GM12878 (cell line): ENCODE measurements at regions not wholly inside any gene's neighbourhood (a gene's known extent, or its start where the extent isn't known, plus 50 kb on each side); places are given as distances from the start of the nearest gene placed in this dataset.

ENCODE experiments used
- ATAC-seq: fragments of 200-7000 bp; cut with Tn5 transposase; 3 replicates; pipeline ENCODE4 v1.9.1; 2020; ENCODE audit warnings: mild to moderate bottlenecking, moderate library complexity
- BruUV-seq: library from RNA; stranded (reverse); fragments of 400-500 nt; replicated peaks from 2 replicates; lab custom pipeline; 2021; lab: Mats Ljungman, UMichigan
- CTCF ChIA-PET: fragments of 300-600 bp; sonication (Branson Sonifier 250); formaldehyde crosslinking; extraction: SDS; loops from one replicate; lab custom pipeline; 2021; ENCODE audit warnings: inconsistent platforms; lab: Yijun Ruan, JAX
- POLR2A ChIA-PET: fragments of 350-600 bp; formaldehyde crosslinking; extraction: SDS; loops from one replicate; lab custom pipeline; 2021; ENCODE audit warnings: inconsistent platforms; lab: Charles Lee
- RAD21 ChIA-PET: fragments of 300-600 bp; sonication (Branson Sonifier 250); formaldehyde crosslinking; loops from one replicate; lab custom pipeline; 2023; ENCODE audit warnings: antibody characterized with exemption; ENCODE audit not compliant: unreplicated experiment; lab: Charles Lee
- SMC1A ChIA-PET: fragments of 300-600 bp; sonication (Branson Sonifier 250); formaldehyde crosslinking; loops from one replicate; lab custom pipeline; 2023; ENCODE audit not compliant: unreplicated experiment, uncharacterized antibody; lab: Charles Lee
- DNase-seq: peaks from one replicate; pipeline ENCODE4 v3.0.0-alpha.2; 2011; ENCODE audit warnings: low read depth, low spot score
- FAIRE-seq: peaks from 3 replicates; lab custom pipeline; 2011; peaks lifted over from hg19 to GRCh38; lab: Jason Lieb, UNC
- H2AFZ ChIP-seq: 2 replicates; pipeline ENCODE4 v1.6.0; 2011; ENCODE audit warnings: low read depth, low read length, control low read depth; ENCODE audit not compliant: control insufficient read depth
- H3K27ac ChIP-seq: 2 replicates; pipeline ENCODE4 v1.5.1; 2011; ENCODE audit warnings: control low read depth; ENCODE audit not compliant: control insufficient read depth, insufficient read depth
- H3K27me3 ChIP-seq, 2 experiments: replicated peaks in 1 of 2; 2 replicates each; pipeline versions ENCODE4 v1.6.0 to v1.6.1; 2011; ENCODE audit warnings: low read length in 1 of 2; ENCODE audit not compliant: control insufficient read depth in 2 of 2, insufficient read depth in 2 of 2
- H3K36me3 ChIP-seq, 2 experiments: 2 replicates each; pipeline ENCODE4 v1.5.1; 2011; ENCODE audit warnings: low read length in 1 of 2; ENCODE audit not compliant: control insufficient read depth in 2 of 2, insufficient read depth in 2 of 2
- H3K4me1 ChIP-seq: 2 replicates; pipeline ENCODE4 v1.6.1; 2011; ENCODE audit warnings: mild to moderate bottlenecking, low read length, moderate library complexity, mixed read lengths; ENCODE audit not compliant: control insufficient read depth, insufficient read depth
- H3K4me2 ChIP-seq: 2 replicates; pipeline ENCODE4 v1.6.0; 2011; ENCODE audit warnings: control low read depth; ENCODE audit not compliant: control insufficient read depth, insufficient read depth
- H3K4me3 ChIP-seq: fragments of 200-600 bp; sonication (generic); 2 replicates; pipeline ENCODE4 v1.5.1; 2016
- H3K79me2 ChIP-seq: 2 replicates; pipeline ENCODE4 v1.6.0; 2011; ENCODE audit warnings: low read length; ENCODE audit not compliant: control insufficient read depth, insufficient read depth
- H3K9ac ChIP-seq: 2 replicates; pipeline ENCODE4 v1.8.0; 2011; ENCODE audit warnings: low read length, control low read depth, mixed read lengths; ENCODE audit not compliant: control insufficient read depth, insufficient read depth
- H3K9me3 ChIP-seq: replicated peaks from 3 replicates; pipeline ENCODE4 v1.5.1; 2011; ENCODE audit warnings: mild to moderate bottlenecking, low read length; ENCODE audit not compliant: control insufficient read depth, insufficient read depth
- H4K20me1 ChIP-seq: 2 replicates; pipeline ENCODE4 v1.6.0; 2011; ENCODE audit not compliant: control insufficient read depth, insufficient read depth
- NBN ChIP-seq: fragments of 450-650 bp; IDR thresholded peaks from 2 replicates; pipeline ENCODE4 v1.6.1; 2016
- NFYB ChIP-seq: IDR thresholded peaks from 2 replicates; pipeline ENCODE4 v1.6.1; 2011; ENCODE audit warnings: low read depth, mild to moderate bottlenecking, low read length, improper control_type of control experiment, moderate library complexity; ENCODE audit not compliant: insufficient read depth
- SUZ12 ChIP-seq: fragments of 200-600 bp; sonication (generic); IDR thresholded peaks from one replicate; pipeline ENCODE4 v1.6.1; 2018; ENCODE audit warnings: antibody characterized with exemption, mild to moderate bottlenecking; ENCODE audit not compliant: unreplicated experiment
- WGBS: methylation state at CpG from one replicate; pipeline ENCODE4 v1.1.6; 2016; ENCODE audit warnings: low lambda C conversion rate; ENCODE audit not compliant: insufficient replicate concordance, insufficient coverage; ENCODE audit errors: missing lambda C conversion rate; 5-methylcytosine and 5-hydroxymethylcytosine counted together
- in situ Hi-C: fragments of 300-500 bp; cut with MboI; formaldehyde crosslinking; loops from 9 replicates; pipeline ENCODE4 v1.14.3; 2018; ENCODE audit warnings: mixed read lengths
- intact Hi-C: fragments of 100-400 bp; cut with micrococcal nuclease; formaldehyde crosslinking; loops from one replicate; pipeline ENCODE4 v1.14.2; 2022; ENCODE audit not compliant: unreplicated experiment
- TF ChIP-seq, protein P1 (sequence below): fragments of 450-650 bp; IDR thresholded peaks from 2 replicates; pipeline ENCODE4 v1.6.1; 2018; ENCODE audit warnings: borderline replicate concordance, mild to moderate bottlenecking; ENCODE audit not compliant: partially characterized antibody

GRCh38 chr15:57867970-57868798 lies 161.7 kb downstream of the POLR2M start:
- intact Hi-C loops: no loop called here
- DNase-seq: no peak
- H4K20me1 ChIP-seq: no peaks in the 10 kb centered on the region
- no peak overlapping the region for H3K4me2 ChIP-seq
- ChIA-PET SMC1A (interaction anchor here (0.7 kb wide), 1 partner anchor 196 kb away, joined by 3 read pairs; no protein-coding TSS in a partner anchor), POLR2A (interaction anchor here (1.1 kb wide), 1 partner anchor 204 kb away, joined by 3 read pairs; no protein-coding TSS in a partner anchor), RAD21 (no interaction called here), CTCF (interaction anchor here (0.7 to 3.3 kb wide), 4 partner anchors 9 to 1609 kb away, joined by 3 to 27 read pairs (median 3); no protein-coding TSS in a partner anchor)
- H3K4me1 ChIP-seq: no peaks in the 10 kb centered on the region
- 16% methylated on average over 16 of the region's 16 CpGs for WGBS
- H3K27ac ChIP-seq: no peak overlapping the region
- no peaks in the 10 kb centered on the region; the same call in 2 of the 3 replicates for H3K9me3 ChIP-seq
- no peak for FAIRE-seq
- no peaks in the 10 kb centered on the region for H3K27me3 ChIP-seq
- H3K4me3 ChIP-seq: no peak overlapping the region
- H3K36me3 ChIP-seq: no peaks in the 10 kb centered on the region
- ATAC-seq: no peak
- no peak overlapping the region for H3K9ac ChIP-seq
- no peak overlapping the region for H2AFZ ChIP-seq
- TF ChIP-seq, protein P1, sequence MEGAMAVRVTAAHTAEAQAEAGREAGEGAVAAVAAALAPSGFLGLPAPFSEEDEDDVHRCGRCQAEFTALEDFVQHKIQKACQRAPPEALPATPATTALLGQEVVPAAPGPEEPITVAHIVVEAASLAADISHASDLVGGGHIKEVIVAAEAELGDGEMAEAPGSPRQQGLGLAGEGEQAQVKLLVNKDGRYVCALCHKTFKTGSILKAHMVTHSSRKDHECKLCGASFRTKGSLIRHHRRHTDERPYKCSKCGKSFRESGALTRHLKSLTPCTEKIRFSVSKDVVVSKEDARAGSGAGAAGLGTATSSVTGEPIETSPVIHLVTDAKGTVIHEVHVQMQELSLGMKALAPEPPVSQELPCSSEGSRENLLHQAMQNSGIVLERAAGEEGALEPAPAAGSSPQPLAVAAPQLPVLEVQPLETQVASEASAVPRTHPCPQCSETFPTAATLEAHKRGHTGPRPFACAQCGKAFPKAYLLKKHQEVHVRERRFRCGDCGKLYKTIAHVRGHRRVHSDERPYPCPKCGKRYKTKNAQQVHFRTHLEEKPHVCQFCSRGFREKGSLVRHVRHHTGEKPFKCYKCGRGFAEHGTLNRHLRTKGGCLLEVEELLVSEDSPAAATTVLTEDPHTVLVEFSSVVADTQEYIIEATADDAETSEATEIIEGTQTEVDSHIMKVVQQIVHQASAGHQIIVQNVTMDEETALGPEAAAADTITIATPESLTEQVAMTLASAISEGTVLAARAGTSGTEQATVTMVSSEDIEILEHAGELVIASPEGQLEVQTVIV: no peak
- TF ChIP-seq NFYB (peak; percentile 62), NBN (no peak), SUZ12 (no peak)
- no peaks in the 10 kb centered on the region for H3K79me2 ChIP-seq
- in situ Hi-C loops: loop anchor here (5.0 to 10.0 kb wide), 2 partner anchors 199 to 303 kb away; partner anchors contain the start of gene ALDH1A2
- BruUV-seq: no TSS peak
